ENCODE measurements at regions not wholly inside any gene's neighbourhood (a gene's known extent, or its start where the extent isn't known, plus 50 kb on each side); places are given as distances from the start of the nearest gene placed in this dataset.

- Histone ChIP-seq H3K4me1 (no peaks in the 10 kb centered on the region), H3K4me3 (no peak overlapping the region), H3K36me3 (no peaks in the 10 kb centered on the region), H3K27ac (no peak overlapping the region), H3K9me3 (no peaks in the 10 kb centered on the region), H3K27me3 (no peaks in the 10 kb centered on the region)
- no peak for TF ChIP-seq CTCF (IDR thresholded peaks at IDR 0.05)
- DNase-seq (ENCODE audit: low spot score in 2 of 2): no peak
- intact Hi-C loops (cut with DNase I): no loop called here
Observed at GRCh38 chr1:110260194-110260593, 50.1 kb downstream of the KCNC4 start.

GRCh38 chr1:110262296-110262695, 52.2 kb downstream of the KCNC4 start:
- no peak overlapping the region for H3K4me3 ChIP-seq
- intact Hi-C loops (cut with DNase I): no loop called here
- no peak overlapping the region for H3K27ac ChIP-seq
- H3K9me3 ChIP-seq: no peaks in the 10 kb centered on the region
- no peaks in the 10 kb centered on the region for H3K27me3 ChIP-seq
- H3K4me1 ChIP-seq: no peaks in the 10 kb centered on the region
- no peak for TF ChIP-seq CTCF (IDR thresholded peaks at IDR 0.05)
- no peak for DNase-seq (ENCODE audit: low spot score in 2 of 2)
- H3K36me3 ChIP-seq: no peaks in the 10 kb centered on the region

GRCh38 chr1:110262846-110263631, 52.9 kb downstream of the KCNC4 start:
- TF ChIP-seq CTCF (IDR thresholded peaks at IDR 0.05): no peak
- intact Hi-C loops (cut with DNase I): no loop called here
- Histone ChIP-seq H3K36me3 (no peaks in the 10 kb centered on the region), H3K4me3 (no peak overlapping the region), H3K4me1 (no peaks in the 10 kb centered on the region), H3K27ac (no peak overlapping the region), H3K9me3 (no peaks in the 10 kb centered on the region), H3K27me3 (no peaks in the 10 kb centered on the region)
- no peak for DNase-seq (ENCODE audit: low spot score in 2 of 2)

GRCh38 chr1:110264430-110264829, 54.3 kb downstream of the KCNC4 start:
- H3K4me3 ChIP-seq: no peak overlapping the region
- no peaks in the 10 kb centered on the region for H3K27me3 ChIP-seq
- H3K4me1 ChIP-seq: no peaks in the 10 kb centered on the region
- intact Hi-C loops (cut with DNase I): no loop called here
- H3K9me3 ChIP-seq: no peaks in the 10 kb centered on the region
- no peaks in the 10 kb centered on the region for H3K36me3 ChIP-seq
- no peak for TF ChIP-seq CTCF (IDR thresholded peaks at IDR 0.05)
- DNase-seq (ENCODE audit: low spot score in 2 of 2): no peak
- no peak overlapping the region for H3K27ac ChIP-seq

- Histone ChIP-seq H3K4me1 (no peaks in the 10 kb centered on the region), H3K27ac (no peak overlapping the region), H3K4me3 (no peak overlapping the region), H3K36me3 (no peaks in the 10 kb centered on the region), H3K27me3 (no peaks in the 10 kb centered on the region), H3K9me3 (no peaks in the 10 kb centered on the region)
- intact Hi-C loops (cut with DNase I): no loop called here
- no peak for TF ChIP-seq CTCF (IDR thresholded peaks at IDR 0.05)
- no peak for DNase-seq (ENCODE audit: low spot score in 2 of 2)
Observed at GRCh38 chr1:110265186-110265585, 55.1 kb downstream of the KCNC4 start.

- H3K36me3 ChIP-seq: no peaks in the 10 kb centered on the region
- TF ChIP-seq CTCF (IDR thresholded peaks at IDR 0.05): no peak
- H3K27me3 ChIP-seq: no peaks in the 10 kb centered on the region
- no peaks in the 10 kb centered on the region for H3K4me1 ChIP-seq
- intact Hi-C loops (cut with DNase I): no loop called here
- H3K4me3 ChIP-seq: no peak overlapping the region
- no peak overlapping the region for H3K27ac ChIP-seq
- no peak for DNase-seq (ENCODE audit: low spot score in 2 of 2)
- H3K9me3 ChIP-seq: no peaks in the 10 kb centered on the region
Observed at GRCh38 chr1:110266834-110267233, 56.7 kb downstream of the KCNC4 start.

All from ascending aorta (tissue), 2 donors.